HTR-8/SVneo (cell line): ENCODE measurements at regions not wholly inside any gene's neighbourhood (a gene's known extent, or its start where the extent isn't known, plus 50 kb on each side); places are given as distances from the start of the nearest gene placed in this dataset.

Experiments
- DNase-seq: peaks from one replicate; pipeline ENCODE4 v3.0.0; 2011; ENCODE audit warnings: low spot score, mixed read lengths; ENCODE audit not compliant: insufficient read length
- FAIRE-seq: peaks from 2 replicates; lab custom pipeline; 2011; peaks lifted over from hg19 to GRCh38; lab: Jason Lieb, UNC

DNA sequence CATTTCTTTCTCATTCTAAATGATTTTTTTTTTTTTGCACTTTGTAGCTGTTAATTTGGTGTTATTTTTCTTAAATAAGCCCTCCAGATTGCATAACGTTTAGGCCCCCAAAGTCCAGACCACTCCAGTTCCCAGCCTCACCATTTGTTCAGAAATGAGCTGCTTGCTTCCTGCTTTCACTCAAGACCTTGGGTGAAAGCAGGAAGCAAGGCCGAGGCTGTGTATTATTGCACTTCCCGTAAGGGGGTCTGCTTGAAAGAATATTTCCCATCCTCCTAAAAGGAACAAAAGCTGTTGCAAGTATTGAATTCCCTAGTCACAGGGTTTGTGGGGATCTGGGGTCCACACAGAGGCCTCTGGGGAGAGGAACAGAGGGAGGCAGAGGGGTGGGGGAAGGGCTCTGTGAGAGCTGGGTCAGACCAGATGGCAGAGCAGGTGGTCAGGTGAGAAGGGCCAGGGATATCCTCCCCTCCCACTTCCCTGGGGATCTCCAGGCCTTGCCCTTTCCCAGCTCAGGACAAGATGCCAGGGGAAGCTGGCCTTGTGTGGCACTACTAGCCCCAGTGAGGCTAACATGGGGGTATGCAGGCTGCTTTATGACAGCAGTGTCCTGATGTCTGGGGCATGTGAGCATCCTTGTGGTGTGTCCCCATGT, 51.6 kb upstream of the MYEOV start:
- FAIRE-seq, result no peak
- DNase-seq, result no peak

DNA sequence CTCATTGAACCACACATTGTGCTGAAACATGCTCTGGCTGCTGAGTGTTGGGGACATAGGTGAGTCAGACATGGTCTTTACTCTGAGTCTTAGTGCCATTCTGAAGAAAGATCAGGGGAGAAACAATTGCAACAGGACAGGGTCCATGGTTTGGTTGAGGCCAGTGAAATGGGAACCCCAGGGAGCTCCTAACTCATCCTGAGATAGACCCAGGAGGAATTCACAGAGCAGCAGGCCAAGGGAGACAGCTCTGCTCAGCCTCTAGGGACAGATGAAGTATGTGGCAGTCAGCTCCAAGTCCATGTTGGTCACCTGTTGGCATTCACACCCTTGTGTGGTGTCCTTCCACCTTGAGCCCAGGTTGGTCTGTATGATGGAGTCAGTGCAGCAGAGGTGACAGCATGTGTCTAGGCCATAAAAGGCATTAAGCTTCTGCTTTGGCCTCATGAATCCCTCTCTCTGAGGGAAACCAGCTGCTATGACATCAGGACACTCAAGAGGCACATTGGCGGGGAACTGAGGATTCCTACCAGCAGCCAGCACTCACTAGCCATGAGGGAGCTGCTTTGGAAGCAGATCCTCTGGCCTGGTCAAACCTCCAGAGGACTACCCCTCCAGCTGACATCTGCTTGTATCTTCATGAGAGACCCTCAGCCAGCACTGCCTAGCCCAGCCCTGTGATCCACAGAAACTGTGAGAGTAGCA, 50.3 kb upstream of the MYEOV start:
- FAIRE-seq (peak; percentile 42), DNase-seq (no peak)
